Mesothelial cell of epicardium (in vitro differentiated cells): ENCODE measurements at regions not wholly inside any gene's neighbourhood (a gene's known extent, or its start where the extent isn't known, plus 50 kb on each side); places are given as distances from the start of the nearest gene placed in this dataset.

Source experiments
- DNase-seq, 2 experiments: peaks; one replicate each; pipeline ENCODE4 v3.0.0; 2021; ENCODE audit warnings: low spot score in 2 of 2; ENCODE audit not compliant: unreplicated experiment in 2 of 2
- H3K27ac Mint-ChIP-seq: 2 replicates; pipeline ENCODE4 v1.8.0; 2021; ENCODE audit warnings: mixed read lengths
- H3K27me3 Mint-ChIP-seq: 2 replicates; pipeline ENCODE4 v1.8.0; 2021; ENCODE audit warnings: low read depth, mixed read lengths
- H3K36me3 Mint-ChIP-seq: 2 replicates; pipeline ENCODE4 v1.8.0; 2021; ENCODE audit warnings: mixed read lengths
- H3K4me1 Mint-ChIP-seq: 2 replicates; pipeline ENCODE4 v1.8.0; 2021; ENCODE audit warnings: mixed read lengths
- H3K4me3 Mint-ChIP-seq: 2 replicates; pipeline ENCODE4 v1.8.0; 2021; ENCODE audit warnings: mild to moderate bottlenecking, moderate library complexity, mixed read lengths
- H3K9me3 Mint-ChIP-seq: 2 replicates; pipeline ENCODE4 v1.8.0; 2021; ENCODE audit warnings: mixed read lengths
- TF ChIP-seq, protein P1 (sequence below): fragments of 200-600 bp; sonication (generic); IDR thresholded peaks from one replicate; pipeline ENCODE4 v1.5.0; 2021; ENCODE audit warnings: antibody characterized with exemption; ENCODE audit not compliant: unreplicated experiment

DNA sequence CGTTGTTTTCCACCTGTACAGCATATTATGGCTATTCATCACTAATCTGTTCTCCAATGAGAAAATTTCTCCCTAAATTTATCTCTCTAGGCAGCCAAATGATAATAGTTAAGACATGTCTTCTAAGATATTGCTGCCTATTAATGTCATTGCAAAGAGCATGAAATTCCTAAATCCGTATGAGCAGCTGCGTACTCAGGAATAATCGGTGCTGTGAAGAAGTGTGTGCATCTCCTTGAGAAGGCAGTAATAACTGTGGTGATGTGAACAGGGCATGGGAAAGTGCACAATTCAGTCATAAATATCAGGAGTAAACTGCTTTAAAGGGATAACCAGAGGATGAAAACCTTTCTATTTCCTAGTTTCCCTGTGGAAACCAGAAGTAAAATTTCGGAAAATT, 112.2 kb downstream of the SLITRK5 start:
- no peak for DNase-seq
- Mint-ChIP-seq H3K9me3 (no peaks in the 10 kb centered on the region), H3K36me3 (no peaks in the 10 kb centered on the region), H3K4me1 (no peaks in the 10 kb centered on the region), H3K27ac (no peak overlapping the region), H3K27me3 (peaks cover 20% of the 10 kb centered on the region), H3K4me3 (no peak overlapping the region)
- TF ChIP-seq, protein P1, sequence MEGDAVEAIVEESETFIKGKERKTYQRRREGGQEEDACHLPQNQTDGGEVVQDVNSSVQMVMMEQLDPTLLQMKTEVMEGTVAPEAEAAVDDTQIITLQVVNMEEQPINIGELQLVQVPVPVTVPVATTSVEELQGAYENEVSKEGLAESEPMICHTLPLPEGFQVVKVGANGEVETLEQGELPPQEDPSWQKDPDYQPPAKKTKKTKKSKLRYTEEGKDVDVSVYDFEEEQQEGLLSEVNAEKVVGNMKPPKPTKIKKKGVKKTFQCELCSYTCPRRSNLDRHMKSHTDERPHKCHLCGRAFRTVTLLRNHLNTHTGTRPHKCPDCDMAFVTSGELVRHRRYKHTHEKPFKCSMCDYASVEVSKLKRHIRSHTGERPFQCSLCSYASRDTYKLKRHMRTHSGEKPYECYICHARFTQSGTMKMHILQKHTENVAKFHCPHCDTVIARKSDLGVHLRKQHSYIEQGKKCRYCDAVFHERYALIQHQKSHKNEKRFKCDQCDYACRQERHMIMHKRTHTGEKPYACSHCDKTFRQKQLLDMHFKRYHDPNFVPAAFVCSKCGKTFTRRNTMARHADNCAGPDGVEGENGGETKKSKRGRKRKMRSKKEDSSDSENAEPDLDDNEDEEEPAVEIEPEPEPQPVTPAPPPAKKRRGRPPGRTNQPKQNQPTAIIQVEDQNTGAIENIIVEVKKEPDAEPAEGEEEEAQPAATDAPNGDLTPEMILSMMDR = no peak

DNA sequence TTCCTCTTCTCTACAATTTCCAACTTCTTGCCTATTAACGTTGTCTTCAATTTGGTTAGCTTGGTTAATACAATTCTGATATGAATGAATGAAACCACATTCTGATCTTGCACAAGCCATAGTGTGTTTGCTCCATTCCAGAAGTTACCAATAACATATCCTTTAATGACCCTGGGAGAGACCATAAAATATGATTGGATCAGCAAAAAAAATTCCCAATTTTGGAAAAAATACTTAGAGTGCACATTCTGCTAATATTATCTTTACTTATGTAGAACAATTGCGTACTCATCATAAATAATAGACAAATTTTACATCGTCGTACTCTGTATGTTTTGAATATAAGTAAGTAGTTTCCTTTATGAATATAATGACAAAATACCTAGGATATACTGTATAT, 117.2 kb downstream of the SLITRK5 start:
- H3K27ac Mint-ChIP-seq = no peak overlapping the region
- no peak for DNase-seq
- no peak overlapping the region for H3K4me3 Mint-ChIP-seq
- H3K4me1 Mint-ChIP-seq = no peaks in the 10 kb centered on the region
- H3K27me3 Mint-ChIP-seq = peaks cover 12% of the 10 kb centered on the region
- H3K9me3 Mint-ChIP-seq = peaks cover 3% of the 10 kb centered on the region
- TF ChIP-seq, protein P1 = no peak
- H3K36me3 Mint-ChIP-seq = no peaks in the 10 kb centered on the region

DNA sequence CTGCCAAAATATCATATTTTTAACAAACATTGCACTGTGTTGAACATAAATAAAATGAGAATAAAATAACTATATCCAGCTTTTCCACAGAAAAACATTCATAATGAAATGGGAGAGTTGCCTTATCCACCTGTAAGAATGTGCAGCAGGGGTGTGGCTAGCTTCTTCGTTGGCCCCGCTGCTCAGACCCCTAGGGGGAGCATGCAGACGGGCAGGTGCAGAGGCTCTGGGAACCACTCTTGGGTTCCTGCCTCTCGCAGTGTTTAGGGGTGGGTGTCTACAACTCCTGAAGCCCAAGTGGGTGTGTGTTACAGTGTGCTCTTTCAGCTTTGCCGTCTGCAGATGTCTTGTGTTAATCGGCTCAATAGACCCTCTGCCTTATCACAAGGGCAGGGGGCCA, 121.7 kb downstream of the SLITRK5 start:
- peaks cover 3% of the 10 kb centered on the region for H3K9me3 Mint-ChIP-seq
- no peaks in the 10 kb centered on the region for H3K4me1 Mint-ChIP-seq
- no peak overlapping the region for H3K27ac Mint-ChIP-seq
- H3K36me3 Mint-ChIP-seq = no peaks in the 10 kb centered on the region
- no peak for DNase-seq
- TF ChIP-seq, protein P1 = no peak
- peaks cover 13% of the 10 kb centered on the region for H3K27me3 Mint-ChIP-seq
- no peak overlapping the region for H3K4me3 Mint-ChIP-seq

DNA sequence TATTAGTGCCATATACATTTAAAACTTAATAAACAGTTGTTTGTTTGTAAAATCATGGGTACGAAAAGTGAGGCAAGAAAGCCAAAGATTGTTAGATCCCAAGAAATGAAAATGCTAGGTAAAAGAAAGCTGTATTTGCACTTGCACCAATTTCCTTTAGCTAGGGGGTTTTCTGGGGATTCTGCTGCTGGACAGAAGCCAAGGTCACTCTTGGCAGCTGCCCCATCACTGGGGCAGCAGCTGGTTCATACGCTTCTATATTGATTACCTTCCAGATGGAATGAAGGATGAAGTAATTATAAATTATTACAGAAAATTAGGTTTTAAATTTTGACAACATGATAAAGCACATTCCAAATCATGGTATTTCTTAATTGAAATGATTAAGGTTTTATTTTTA, 127.4 kb downstream of the SLITRK5 start:
- Mint-ChIP-seq H3K36me3 (no peaks in the 10 kb centered on the region), H3K4me3 (no peak overlapping the region), H3K27ac (no peak overlapping the region), H3K9me3 (no peaks in the 10 kb centered on the region), H3K27me3 (peaks cover 4% of the 10 kb centered on the region), H3K4me1 (no peaks in the 10 kb centered on the region)
- no peak for DNase-seq
- TF ChIP-seq, protein P1 = no peak

DNA sequence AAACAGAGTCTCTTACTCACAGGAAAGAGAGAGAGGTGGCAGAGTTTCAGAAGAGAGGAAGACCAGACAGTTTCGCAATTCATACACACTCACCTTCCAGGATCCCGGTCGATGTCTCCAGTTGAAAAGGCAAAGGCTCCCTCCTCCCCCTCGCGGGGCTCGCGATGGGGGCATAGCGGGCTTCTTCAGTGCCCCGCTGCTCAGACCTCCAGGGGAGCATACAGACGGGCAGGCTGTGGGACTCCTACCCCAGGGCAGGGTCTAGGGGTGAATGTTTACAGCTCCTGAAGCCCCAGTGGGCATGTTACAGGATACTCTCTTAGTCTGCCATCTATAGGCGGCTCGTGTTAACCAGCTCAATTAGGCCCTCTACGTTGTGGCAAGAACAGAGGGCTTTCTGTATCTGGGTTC, 139.2 kb downstream of the SLITRK5 start:
- no peak for DNase-seq
- H3K4me3 Mint-ChIP-seq = peak overlapping the region; percentile 65
- no peak overlapping the region for H3K27ac Mint-ChIP-seq

More for the DNA sequence above, 139.2 kb downstream of the SLITRK5 start:
- Mint-ChIP-seq H3K4me1 (peaks cover 2% of the 10 kb centered on the region), H3K36me3 (no peaks in the 10 kb centered on the region), H3K9me3 (peaks cover 5% of the 10 kb centered on the region), H3K27me3 (peaks cover 1% of the 10 kb centered on the region)
- TF ChIP-seq, protein P1 = no peak
